Keratinocyte (primary cell): ENCODE measurements at regions not wholly inside any gene's neighbourhood (a gene's known extent, or its start where the extent isn't known, plus 50 kb on each side); places are given as distances from the start of the nearest gene placed in this dataset.

Source experiments
- DNase-seq: peaks from one replicate; pipeline ENCODE4 v3.0.0-alpha.2; 2011; ENCODE audit warnings: low read depth, missing footprints, low spot score
- FAIRE-seq: peaks from 2 replicates; lab custom pipeline; 2011; peaks lifted over from hg19 to GRCh38; lab: Jason Lieb, UNC
- H2AFZ ChIP-seq: 2 replicates; pipeline ENCODE4 v1.6.0; 2012; ENCODE audit warnings: low read length, control low read depth, inconsistent platforms; ENCODE audit not compliant: control insufficient read depth
- H3K27ac ChIP-seq: 2 replicates; pipeline ENCODE4 v1.5.1; 2011; ENCODE audit warnings: low read length; ENCODE audit not compliant: control insufficient read depth, insufficient read depth
- H3K27me3 ChIP-seq: 3 replicates; pipeline ENCODE4 v1.6.0; 2011; ENCODE audit warnings: low read length; ENCODE audit not compliant: control insufficient read depth, insufficient read depth; ENCODE audit errors: extremely low read depth
- H3K36me3 ChIP-seq, 2 experiments: 2 replicates in 1 of 2; 3 replicates in 1 of 2; pipeline ENCODE4 v1.5.1; 2011; ENCODE audit warnings: low read length in 2 of 2, mild to moderate bottlenecking in 1 of 2; ENCODE audit not compliant: control insufficient read depth in 2 of 2, insufficient read depth in 2 of 2; ENCODE audit errors: extremely low read depth in 1 of 2
- H3K4me1 ChIP-seq: 3 replicates; pipeline ENCODE4 v1.5.1; 2011; ENCODE audit warnings: low read length; ENCODE audit not compliant: control insufficient read depth, insufficient read depth; ENCODE audit errors: extremely low read depth
- H3K4me2 ChIP-seq: 3 replicates; pipeline ENCODE4 v1.6.0; 2011; ENCODE audit warnings: low read depth, low read length; ENCODE audit not compliant: control insufficient read depth, insufficient read depth; ENCODE audit errors: extremely low read depth
- H3K4me3 ChIP-seq, 3 experiments: fragments of 200-600 bp in 1 of 3; sonication (generic) in 1 of 3; 2 replicates in 2 of 3; 3 replicates in 1 of 3; pipeline ENCODE4 v1.5.1; 2011 to 2016; ENCODE audit warnings: low read length in 3 of 3, mild to moderate bottlenecking in 3 of 3, control low read depth in 2 of 3, inconsistent platforms in 1 of 3, low read depth in 1 of 3, mixed read lengths in 1 of 3, mixed run types in 1 of 3, moderate library complexity in 1 of 3; ENCODE audit not compliant: control insufficient read depth in 2 of 3, insufficient read depth in 2 of 3; ENCODE audit errors: extremely low read depth in 1 of 3
- H3K79me2 ChIP-seq: 2 replicates; pipeline ENCODE4 v1.6.0; 2012; ENCODE audit warnings: low read length; ENCODE audit not compliant: control insufficient read depth, insufficient read depth
- H3K9ac ChIP-seq: 3 replicates; pipeline ENCODE4 v1.6.0; 2011; ENCODE audit warnings: low read length; ENCODE audit not compliant: control insufficient read depth, insufficient read depth; ENCODE audit errors: extremely low read depth
- H3K9me1 ChIP-seq: 3 replicates; pipeline ENCODE4 v1.6.0; 2011; ENCODE audit warnings: low read length; ENCODE audit not compliant: control insufficient read depth, insufficient read depth; ENCODE audit errors: extremely low read depth
- H3K9me3 ChIP-seq: 2 replicates; pipeline ENCODE4 v1.5.1; 2012; ENCODE audit warnings: low read depth, low read length; ENCODE audit not compliant: control insufficient read depth
- H4K20me1 ChIP-seq: 3 replicates; pipeline ENCODE4 v1.6.0; 2011; ENCODE audit warnings: low read length; ENCODE audit not compliant: control insufficient read depth, insufficient read depth; ENCODE audit errors: extremely low read depth
- EZH2 ChIP-seq: IDR thresholded peaks from one replicate; pipeline ENCODE4 v1.6.1; 2012; ENCODE audit warnings: inconsistent platforms, mild to moderate bottlenecking, low read length, moderate library complexity
- dilution Hi-C: fragments of 300-500 bp; cut with MboI; formaldehyde crosslinking; loops from one replicate; pipeline ENCODE4 v1.7.0; 2020; ENCODE audit warnings: low sequenced_read_pairs; ENCODE audit not compliant: extremely low pct_ligation_motif_present
- TF ChIP-seq, protein P1 (sequence below), 3 experiments: IDR thresholded peaks in 1 of 3; conservative IDR thresholded peaks in 1 of 3; optimal IDR thresholded peaks in 1 of 3; 2 replicates in 2 of 3; 3 replicates in 1 of 3; pipeline versions ENCODE3 to v1.5.1; 2011; ENCODE audit warnings: low read length in 3 of 3, mild to moderate bottlenecking in 3 of 3, moderate library complexity in 2 of 3, control low read depth in 1 of 3, inconsistent platforms in 1 of 3; ENCODE audit not compliant: insufficient read depth in 2 of 3; ENCODE audit errors: extremely low read depth in 1 of 3

DNA sequence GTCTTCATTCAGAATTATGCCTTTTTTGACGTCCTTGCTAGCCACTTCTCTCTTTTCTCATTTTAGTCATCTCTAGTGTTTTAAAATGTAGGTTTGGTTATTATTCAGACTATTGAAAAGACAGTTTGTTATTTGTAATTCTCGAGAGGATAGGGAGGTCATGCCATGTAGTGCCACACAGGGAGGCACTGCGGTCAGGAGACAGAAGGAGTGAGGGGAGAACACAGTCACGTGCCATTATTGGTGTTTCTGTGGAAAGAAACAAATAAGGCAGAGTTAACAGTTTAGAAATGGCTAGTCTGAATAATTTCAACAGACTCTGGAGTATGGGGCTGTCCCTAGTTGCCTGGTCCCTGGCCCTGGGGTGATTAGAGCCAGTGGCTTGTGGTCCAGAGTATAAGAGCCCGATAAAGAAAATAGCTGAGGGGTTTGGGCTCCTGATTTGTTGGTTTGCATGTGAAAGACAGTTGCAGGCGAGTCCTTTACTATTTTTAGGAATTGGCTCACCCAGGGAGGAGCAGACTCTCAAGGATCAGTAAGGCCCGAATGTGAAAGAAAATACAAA is 278.1 kb upstream of the SEL1L start:
- H3K9ac ChIP-seq: no peak overlapping the region
- H3K4me3 ChIP-seq: no peak overlapping the region
- TF ChIP-seq, protein P1, sequence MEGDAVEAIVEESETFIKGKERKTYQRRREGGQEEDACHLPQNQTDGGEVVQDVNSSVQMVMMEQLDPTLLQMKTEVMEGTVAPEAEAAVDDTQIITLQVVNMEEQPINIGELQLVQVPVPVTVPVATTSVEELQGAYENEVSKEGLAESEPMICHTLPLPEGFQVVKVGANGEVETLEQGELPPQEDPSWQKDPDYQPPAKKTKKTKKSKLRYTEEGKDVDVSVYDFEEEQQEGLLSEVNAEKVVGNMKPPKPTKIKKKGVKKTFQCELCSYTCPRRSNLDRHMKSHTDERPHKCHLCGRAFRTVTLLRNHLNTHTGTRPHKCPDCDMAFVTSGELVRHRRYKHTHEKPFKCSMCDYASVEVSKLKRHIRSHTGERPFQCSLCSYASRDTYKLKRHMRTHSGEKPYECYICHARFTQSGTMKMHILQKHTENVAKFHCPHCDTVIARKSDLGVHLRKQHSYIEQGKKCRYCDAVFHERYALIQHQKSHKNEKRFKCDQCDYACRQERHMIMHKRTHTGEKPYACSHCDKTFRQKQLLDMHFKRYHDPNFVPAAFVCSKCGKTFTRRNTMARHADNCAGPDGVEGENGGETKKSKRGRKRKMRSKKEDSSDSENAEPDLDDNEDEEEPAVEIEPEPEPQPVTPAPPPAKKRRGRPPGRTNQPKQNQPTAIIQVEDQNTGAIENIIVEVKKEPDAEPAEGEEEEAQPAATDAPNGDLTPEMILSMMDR (optimal IDR thresholded peaks at IDR 0.05 in 1 of 3, IDR thresholded peaks at IDR 0.05 in 1 of 3, conservative IDR thresholded peaks at IDR 0.05 in 1 of 3; ENCODE audit: extremely low read depth in 1 of 3, insufficient read depth in 2 of 3, low read length in 3 of 3): no peak
- no peak for TF ChIP-seq EZH2

DNA sequence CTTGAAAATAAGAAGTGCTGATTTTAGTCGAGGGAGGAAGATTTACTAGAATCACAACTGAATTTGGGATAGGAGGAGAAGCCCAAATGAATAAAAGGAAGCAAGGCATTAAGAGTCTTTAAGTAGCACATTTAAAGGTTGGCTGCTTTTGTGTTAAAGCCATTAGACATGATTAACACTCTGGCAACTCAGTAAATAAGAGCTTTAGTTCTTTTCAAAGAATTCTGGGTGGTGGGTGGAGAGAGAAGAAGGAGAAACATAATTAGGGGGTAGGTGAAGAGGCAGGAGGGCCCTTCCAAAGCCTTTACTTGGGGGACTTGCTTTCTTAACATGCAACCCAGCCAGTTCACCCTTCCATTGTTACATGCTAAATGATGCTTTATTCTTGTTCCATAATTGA is 284.6 kb upstream of the SEL1L start:
- dilution Hi-C loops: no loop called here
- FAIRE-seq (no peak), DNase-seq (no peak)
- Histone ChIP-seq H3K27ac (no peak overlapping the region), H3K79me2 (no peaks in the 10 kb centered on the region), H3K9ac (no peak overlapping the region), H3K36me3 (no peaks in the 10 kb centered on the region), H3K9me1 (no peaks in the 10 kb centered on the region), H4K20me1 (no peaks in the 10 kb centered on the region), H3K4me2 (no peak overlapping the region), H3K4me1 (no peaks in the 10 kb centered on the region), H2AFZ (no peak overlapping the region), H3K4me3 (no peak overlapping the region), H3K27me3 (no peaks in the 10 kb centered on the region), H3K9me3 (no peaks in the 10 kb centered on the region)
- TF ChIP-seq, protein P1 (optimal IDR thresholded peaks at IDR 0.05 in 1 of 3, IDR thresholded peaks at IDR 0.05 in 1 of 3, conservative IDR thresholded peaks at IDR 0.05 in 1 of 3; ENCODE audit: extremely low read depth in 1 of 3, insufficient read depth in 2 of 3, low read length in 3 of 3): no peak
- no peak for TF ChIP-seq EZH2

More for the DNA sequence above, 278.1 kb upstream of the SEL1L start:
- Histone ChIP-seq H3K36me3 (no peaks in the 10 kb centered on the region), H3K4me2 (no peak overlapping the region), H2AFZ (no peak overlapping the region), H3K79me2 (no peaks in the 10 kb centered on the region), H3K27ac (no peak overlapping the region), H3K4me1 (no peaks in the 10 kb centered on the region), H3K27me3 (no peaks in the 10 kb centered on the region), H3K9me3 (no peaks in the 10 kb centered on the region), H4K20me1 (no peaks in the 10 kb centered on the region), H3K9me1 (no peaks in the 10 kb centered on the region)
- FAIRE-seq (no peak), DNase-seq (no peak)
- dilution Hi-C loops: no loop called here
